ENCODE measurements at regions not wholly inside any gene's neighbourhood (a gene's known extent, or its start where the extent isn't known, plus 50 kb on each side); places are given as distances from the start of the nearest gene placed in this dataset.

DNA sequence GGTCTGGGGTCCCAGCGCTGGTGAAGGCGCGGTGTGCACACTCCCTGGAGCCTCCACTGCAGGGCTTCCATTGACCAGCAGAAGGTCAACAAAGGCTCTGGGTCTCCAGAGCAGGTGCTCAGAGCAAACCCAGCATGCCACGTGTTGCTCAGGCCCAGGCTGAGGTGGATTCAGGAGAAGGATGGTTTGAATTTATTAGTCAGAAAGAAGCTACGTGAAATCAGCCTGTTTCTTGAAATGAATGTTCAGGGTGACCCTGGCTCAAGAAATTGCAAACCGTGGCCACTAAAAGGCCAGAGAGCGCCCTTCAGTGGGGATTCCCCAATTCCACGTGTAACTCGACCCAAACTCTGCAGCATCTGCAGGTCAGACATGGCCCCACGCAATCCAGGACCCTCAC is 82.7 kb upstream of the PFKP start:
- no peak overlapping the region for H3K4me3 ChIP-seq (ENCODE audit: low read depth, low read length)
- TF ChIP-seq CTCF (conservative IDR thresholded peaks at IDR 0.05; ENCODE audit: low read depth, low read length), result no peak
- no peak for DNase-seq (ENCODE audit: low read depth)

- no peak overlapping the region for H3K4me3 ChIP-seq (ENCODE audit: low read depth, low read length)
- DNase-seq (ENCODE audit: low read depth), result no peak
- TF ChIP-seq CTCF (conservative IDR thresholded peaks at IDR 0.05; ENCODE audit: low read depth, low read length), result no peak
Observed at GRCh38 chr10:2982146-2982545, 85.2 kb upstream of the PFKP start.

- no peak for TF ChIP-seq CTCF (conservative IDR thresholded peaks at IDR 0.05; ENCODE audit: low read depth, low read length)
- DNase-seq (ENCODE audit: low read depth), result no peak
- H3K4me3 ChIP-seq (ENCODE audit: low read depth, low read length), result no peak overlapping the region
Observed at GRCh38 chr10:2981361-2981801, 86.0 kb upstream of the PFKP start.

GRCh38 chr10:2980791-2981360 is 86.5 kb upstream of the PFKP start:
- DNase-seq (ENCODE audit: low read depth), result no peak
- no peak overlapping the region for H3K4me3 ChIP-seq (ENCODE audit: low read depth, low read length)
- TF ChIP-seq CTCF (conservative IDR thresholded peaks at IDR 0.05; ENCODE audit: low read depth, low read length), result no peak

- no peak for TF ChIP-seq CTCF (conservative IDR thresholded peaks at IDR 0.05; ENCODE audit: low read depth, low read length)
- no peak for DNase-seq (ENCODE audit: low read depth)
Observed at GRCh38 chr10:2980116-2980515, 87.2 kb upstream of the PFKP start.

DNA sequence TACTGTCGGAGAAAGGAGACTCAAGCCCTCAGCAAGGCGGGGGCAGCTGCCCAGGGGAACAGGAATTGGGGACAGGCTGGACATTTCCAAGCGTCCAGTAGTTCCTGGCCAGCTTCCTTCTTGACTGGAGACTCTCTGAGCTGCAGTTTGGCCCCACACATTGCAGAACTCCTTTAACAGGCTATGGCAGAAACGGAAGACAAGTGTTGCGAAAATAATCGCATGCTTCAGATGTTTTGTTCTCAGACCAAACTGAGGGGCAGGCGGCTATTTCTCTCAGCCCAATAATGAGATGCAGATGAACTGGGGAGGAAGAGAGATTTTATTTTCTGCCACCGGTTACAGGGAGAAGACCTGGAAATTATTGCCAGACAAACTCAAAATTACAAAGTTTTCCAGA is 88.0 kb upstream of the PFKP start:
- no peak for DNase-seq (ENCODE audit: low read depth)
- no peak overlapping the region for H3K4me3 ChIP-seq (ENCODE audit: low read depth, low read length)
- no peak for TF ChIP-seq CTCF (conservative IDR thresholded peaks at IDR 0.05; ENCODE audit: low read depth, low read length)

More at GRCh38 chr10:2980116-2980515, 87.2 kb upstream of the PFKP start:
- no peak overlapping the region for H3K4me3 ChIP-seq (ENCODE audit: low read depth, low read length)

GRCh38 chr10:2978574-2979273 is 88.6 kb upstream of the PFKP start:
- DNase-seq (ENCODE audit: low read depth), result no peak
- TF ChIP-seq CTCF (conservative IDR thresholded peaks at IDR 0.05; ENCODE audit: low read depth, low read length), result no peak
- H3K4me3 ChIP-seq (ENCODE audit: low read depth, low read length), result no peak overlapping the region
